ENCODE measurements at regions not wholly inside any gene's neighbourhood (a gene's known extent, or its start where the extent isn't known, plus 50 kb on each side); places are given as distances from the start of the nearest gene placed in this dataset.

- no peak for TF ChIP-seq ZNF687 (IDR thresholded peaks at IDR 0.05)
- no peak for TF ChIP-seq RELA (IDR thresholded peaks at IDR 0.05; ENCODE audit: borderline replicate concordance, partially characterized antibody)
- TF ChIP-seq CHD4 (IDR thresholded peaks at IDR 0.05) = no peak
- TF ChIP-seq YY1 (IDR thresholded peaks at IDR 0.05; ENCODE audit: low read depth, low read length) = no peak
- no peak for TF ChIP-seq FOXK2 (IDR thresholded peaks at IDR 0.05)
These were observed 509.2 kb upstream of the SOX11 start (continued) for GRCh38 chr2:5183031-5183430.

- no peak for DNase-seq (ENCODE audit: low read depth, low spot score)
- H3K36me3 ChIP-seq (ENCODE audit: control insufficient read depth in 2 of 2, insufficient read depth in 2 of 2, low read length in 1 of 2) = no peaks in the 10 kb centered on the region
- no peak overlapping the region for H3K4me3 ChIP-seq
- no peaks in the 10 kb centered on the region for H3K4me1 ChIP-seq (ENCODE audit: control insufficient read depth, insufficient read depth, low read length)
- POLR2A ChIA-PET = no interaction called here
- no peak for ATAC-seq
- H3K9me3 ChIP-seq (replicated peaks; ENCODE audit: control insufficient read depth, insufficient read depth, low read length) = no peaks in the 10 kb centered on the region
- no peaks in the 10 kb centered on the region for H3K79me2 ChIP-seq (ENCODE audit: control insufficient read depth, insufficient read depth, low read length)
- no peak overlapping the region for H3K27ac ChIP-seq (ENCODE audit: control insufficient read depth, insufficient read depth)
- H3K27me3 ChIP-seq (replicated peaks in 1 of 2; ENCODE audit: control insufficient read depth in 2 of 2, insufficient read depth in 2 of 2, low read length in 1 of 2) = no peaks in the 10 kb centered on the region
- H3K4me2 ChIP-seq (ENCODE audit: control insufficient read depth, insufficient read depth) = no peak overlapping the region
- CTCF ChIA-PET = no interaction called here
- FAIRE-seq = no peak
- SMC1A ChIA-PET (ENCODE audit: uncharacterized antibody, unreplicated experiment) = no interaction called here
- in situ Hi-C loops (cut with MboI) (no loop called here), intact Hi-C loops (cut with micrococcal nuclease; ENCODE audit: unreplicated experiment) (no loop called here)
- RAD21 ChIA-PET (ENCODE audit: unreplicated experiment) = no interaction called here
- no peak overlapping the region for H3K9ac ChIP-seq (ENCODE audit: control insufficient read depth, insufficient read depth, low read length)
- H4K20me1 ChIP-seq (ENCODE audit: control insufficient read depth, insufficient read depth) = no peaks in the 10 kb centered on the region
- H2AFZ ChIP-seq (ENCODE audit: control insufficient read depth, low read depth, low read length) = no peak overlapping the region
- BruUV-seq (replicated peaks) = no TSS peak
- no peak for TF ChIP-seq YBX1 (IDR thresholded peaks at IDR 0.05)
- no peak for TF ChIP-seq SMAD5 (IDR thresholded peaks at IDR 0.05; ENCODE audit: low read depth)
- no peak for TF ChIP-seq MYC (IDR thresholded peaks at IDR 0.05; ENCODE audit: insufficient read depth, insufficient read length, insufficient replicate concordance, low read length, severe bottlenecking)
- no peak for TF ChIP-seq REST (IDR thresholded peaks at IDR 0.05; ENCODE audit: low read depth, low read length)
- TF ChIP-seq GATAD2B (conservative IDR thresholded peaks at IDR 0.05; ENCODE audit: low read depth) = no peak
- TF ChIP-seq MTA3 (IDR thresholded peaks at IDR 0.05; ENCODE audit: borderline replicate concordance, low read length) = no peak
- no peak for TF ChIP-seq PBX3 (IDR thresholded peaks at IDR 0.05; ENCODE audit: insufficient replicate concordance, low read depth, low read length)
- TF ChIP-seq SP1 (IDR thresholded peaks at IDR 0.05; ENCODE audit: low read depth, low read length) = no peak
- no peak for TF ChIP-seq USF1 (IDR thresholded peaks at IDR 0.05; ENCODE audit: borderline replicate concordance, extremely low read length, insufficient read depth, low read depth, low read length)
- no peak for TF ChIP-seq EZH2 (IDR thresholded peaks at IDR 0.05; ENCODE audit: borderline replicate concordance, control insufficient read depth, low read depth, low read length)
- TF ChIP-seq RELA (IDR thresholded peaks at IDR 0.05; ENCODE audit: borderline replicate concordance, partially characterized antibody) = no peak
These were observed 504.9 kb upstream of the SOX11 start for GRCh38 chr2:5187283-5187682.

All from GM12878 (cell line).